Neural progenitor cell (in vitro differentiated cells): ENCODE measurements at regions not wholly inside any gene's neighbourhood (a gene's known extent, or its start where the extent isn't known, plus 50 kb on each side); places are given as distances from the start of the nearest gene placed in this dataset.

ENCODE experiments used
- EZH2 ChIP-seq: fragments of 200-600 bp; sonication (generic); IDR thresholded peaks from 2 replicates; pipeline ENCODE4 v1.6.1; 2017; ENCODE audit warnings: antibody characterized with exemption, mild to moderate bottlenecking, moderate library complexity
- EZH2phosphoT487 ChIP-seq: fragments of 200-600 bp; sonication (generic); IDR thresholded peaks from 2 replicates; pipeline ENCODE4 v1.6.1; 2017; ENCODE audit warnings: antibody characterized with exemption
- TF ChIP-seq, protein P1 (sequence below): fragments of 200-600 bp; sonication (generic); IDR thresholded peaks from 2 replicates; pipeline ENCODE4 v1.5.1; 2017; ENCODE audit warnings: antibody characterized with exemption, mild to moderate bottlenecking

DNA sequence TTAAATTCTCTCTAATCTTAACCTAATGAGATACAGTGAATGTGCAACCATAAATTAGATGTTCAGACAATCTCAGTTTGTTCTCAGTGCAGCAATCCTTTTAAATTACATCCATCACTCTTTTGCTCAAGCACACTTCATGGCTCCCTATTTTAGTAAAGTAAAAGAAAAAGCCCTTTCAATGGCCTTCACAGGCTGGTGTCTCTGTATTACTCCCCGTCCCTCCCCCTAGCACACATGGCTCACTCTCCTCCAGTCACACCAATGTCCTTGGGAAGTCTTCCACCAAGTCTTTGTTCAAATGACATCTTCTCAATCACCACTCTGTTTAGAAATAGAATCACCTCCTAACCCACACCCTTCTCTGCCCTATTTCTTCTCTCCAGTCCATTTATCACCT, 60.3 kb upstream of the RGS7 start:
- TF ChIP-seq, protein P1, sequence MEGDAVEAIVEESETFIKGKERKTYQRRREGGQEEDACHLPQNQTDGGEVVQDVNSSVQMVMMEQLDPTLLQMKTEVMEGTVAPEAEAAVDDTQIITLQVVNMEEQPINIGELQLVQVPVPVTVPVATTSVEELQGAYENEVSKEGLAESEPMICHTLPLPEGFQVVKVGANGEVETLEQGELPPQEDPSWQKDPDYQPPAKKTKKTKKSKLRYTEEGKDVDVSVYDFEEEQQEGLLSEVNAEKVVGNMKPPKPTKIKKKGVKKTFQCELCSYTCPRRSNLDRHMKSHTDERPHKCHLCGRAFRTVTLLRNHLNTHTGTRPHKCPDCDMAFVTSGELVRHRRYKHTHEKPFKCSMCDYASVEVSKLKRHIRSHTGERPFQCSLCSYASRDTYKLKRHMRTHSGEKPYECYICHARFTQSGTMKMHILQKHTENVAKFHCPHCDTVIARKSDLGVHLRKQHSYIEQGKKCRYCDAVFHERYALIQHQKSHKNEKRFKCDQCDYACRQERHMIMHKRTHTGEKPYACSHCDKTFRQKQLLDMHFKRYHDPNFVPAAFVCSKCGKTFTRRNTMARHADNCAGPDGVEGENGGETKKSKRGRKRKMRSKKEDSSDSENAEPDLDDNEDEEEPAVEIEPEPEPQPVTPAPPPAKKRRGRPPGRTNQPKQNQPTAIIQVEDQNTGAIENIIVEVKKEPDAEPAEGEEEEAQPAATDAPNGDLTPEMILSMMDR = no peak
- TF ChIP-seq EZH2 = no peak
- no peak for TF ChIP-seq EZH2phosphoT487
